Activated T-helper 2 cell treated with anti-CD3 and anti-CD28 coated beads, Interferon-gamma antibody, Interleukin-2, Interleukin-4, amounts not matched to agents 10 μg/mL and 5 μg/mL and 100 μg/mL, durations not matched to agents 14 hours and 24 hours and 36 hours (primary cell): ENCODE measurements at regions not wholly inside any gene's neighbourhood (a gene's known extent, or its start where the extent isn't known, plus 50 kb on each side); places are given as distances from the start of the nearest gene placed in this dataset.
"Not testable (repeated sequence)": the region's sequence is repeated elsewhere in the genome, so short reads cannot be mapped to it uniquely, and the experiment has no call there.

Experiments used
- DNase-seq: peaks from one replicate; pipeline ENCODE4 v3.0.0; 2021; ENCODE audit warnings: low spot score
- H3K27ac Mint-ChIP-seq: one replicate; pipeline ENCODE4 v1.8.0; 2021; ENCODE audit warnings: mixed read lengths
- H3K27me3 Mint-ChIP-seq: one replicate; pipeline ENCODE4 v1.8.0; 2021; ENCODE audit warnings: low read depth, mixed read lengths
- H3K36me3 Mint-ChIP-seq: one replicate; pipeline ENCODE4 v1.8.0; 2021; ENCODE audit warnings: low read depth, mixed read lengths
- H3K4me1 Mint-ChIP-seq: one replicate; pipeline ENCODE4 v1.8.0; 2021; ENCODE audit warnings: low read depth, mixed read lengths
- H3K4me3 Mint-ChIP-seq: one replicate; pipeline ENCODE4 v1.8.0; 2021; ENCODE audit warnings: low read depth, mild to moderate bottlenecking, moderate library complexity, mixed read lengths
- H3K9me3 Mint-ChIP-seq: one replicate; pipeline ENCODE4 v1.8.0; 2021; ENCODE audit warnings: mixed read lengths
- intact Hi-C: fragments of 100-400 bp; cut with micrococcal nuclease; formaldehyde crosslinking; loops from one replicate; pipeline ENCODE4 v1.15.1; 2023

- Mint-ChIP-seq H3K4me3 (no peak overlapping the region), H3K27ac (no peak overlapping the region), H3K9me3 (no peaks in the 10 kb centered on the region), H3K27me3 (no peaks in the 10 kb centered on the region), H3K36me3 (no peaks in the 10 kb centered on the region), H3K4me1 (no peaks in the 10 kb centered on the region)
- no peak for DNase-seq
- intact Hi-C loops: no loop called here
Measured at GRCh38 chr5:93224624-93225023, 356.4 kb downstream of the NR2F1-AS1 start.

GRCh38 chr5:93221773-93222172 is 359.2 kb downstream of the NR2F1-AS1 start:
- Mint-ChIP-seq H3K27ac (no peak overlapping the region), H3K4me3 (no peak overlapping the region), H3K4me1 (no peaks in the 10 kb centered on the region), H3K9me3 (no peaks in the 10 kb centered on the region), H3K27me3 (no peaks in the 10 kb centered on the region), H3K36me3 (no peaks in the 10 kb centered on the region)
- intact Hi-C loops: no loop called here
- no peak for DNase-seq

- DNase-seq: no peak
- no peaks in the 10 kb centered on the region for H3K27me3 Mint-ChIP-seq
- H3K36me3 Mint-ChIP-seq: no peaks in the 10 kb centered on the region
- no peaks in the 10 kb centered on the region for H3K4me1 Mint-ChIP-seq
- intact Hi-C loops: no loop called here
- no peak overlapping the region for H3K27ac Mint-ChIP-seq
- H3K4me3 Mint-ChIP-seq: no peak overlapping the region
- H3K9me3 Mint-ChIP-seq: no peaks in the 10 kb centered on the region
Measured at GRCh38 chr5:93220431-93220830, 360.6 kb downstream of the NR2F1-AS1 start.

- Mint-ChIP-seq H3K27me3 (no peaks in the 10 kb centered on the region), H3K9me3 (no peaks in the 10 kb centered on the region), H3K27ac (no peak overlapping the region), H3K4me3 (no peak overlapping the region), H3K36me3 (no peaks in the 10 kb centered on the region), H3K4me1 (no peaks in the 10 kb centered on the region)
- DNase-seq: no peak
- intact Hi-C loops: no loop called here
Measured at GRCh38 chr5:93219641-93220145, 361.3 kb downstream of the NR2F1-AS1 start.

- H3K27ac Mint-ChIP-seq, H3K4me1 Mint-ChIP-seq, H3K27me3 Mint-ChIP-seq, H3K36me3 Mint-ChIP-seq, H3K4me3 Mint-ChIP-seq, DNase-seq, intact Hi-C loops, H3K9me3 Mint-ChIP-seq: not testable (repeated sequence)
Measured at GRCh38 chr5:93213111-93213794, 367.8 kb downstream of the NR2F1-AS1 start.

- no peak overlapping the region for H3K27ac Mint-ChIP-seq
- DNase-seq: no peak
- no peak overlapping the region for H3K4me3 Mint-ChIP-seq
- H3K36me3 Mint-ChIP-seq: no peaks in the 10 kb centered on the region
- H3K9me3 Mint-ChIP-seq: peaks cover 8% of the 10 kb centered on the region
- intact Hi-C loops: no loop called here
- no peaks in the 10 kb centered on the region for H3K4me1 Mint-ChIP-seq
- H3K27me3 Mint-ChIP-seq: no peaks in the 10 kb centered on the region
Measured at GRCh38 chr5:93209476-93209875, 371.5 kb downstream of the NR2F1-AS1 start.

GRCh38 chr5:93208141-93208751 is 372.8 kb downstream of the NR2F1-AS1 start:
- intact Hi-C loops: no loop called here
- Mint-ChIP-seq H3K27me3 (no peaks in the 10 kb centered on the region), H3K9me3 (peaks cover 8% of the 10 kb centered on the region)

GRCh38 chr5:93206203-93206602 is 374.8 kb downstream of the NR2F1-AS1 start:
- no peaks in the 10 kb centered on the region for H3K36me3 Mint-ChIP-seq
- intact Hi-C loops: no loop called here
- no peaks in the 10 kb centered on the region for H3K27me3 Mint-ChIP-seq
- no peak overlapping the region for H3K4me3 Mint-ChIP-seq
- no peak for DNase-seq
- H3K4me1 Mint-ChIP-seq: no peaks in the 10 kb centered on the region
- H3K9me3 Mint-ChIP-seq: peaks cover 8% of the 10 kb centered on the region
- H3K27ac Mint-ChIP-seq: no peak overlapping the region

More at GRCh38 chr5:93208141-93208751, 372.8 kb downstream of the NR2F1-AS1 start:
- H3K4me3 Mint-ChIP-seq: no peak overlapping the region
- H3K4me1 Mint-ChIP-seq: no peaks in the 10 kb centered on the region
- DNase-seq: no peak
- H3K27ac Mint-ChIP-seq: no peak overlapping the region
- no peaks in the 10 kb centered on the region for H3K36me3 Mint-ChIP-seq

- no peak for DNase-seq
- Mint-ChIP-seq H3K4me1 (no peaks in the 10 kb centered on the region), H3K9me3 (peaks cover 8% of the 10 kb centered on the region), H3K27me3 (no peaks in the 10 kb centered on the region), H3K36me3 (no peaks in the 10 kb centered on the region), H3K27ac (no peak overlapping the region), H3K4me3 (no peak overlapping the region)
- intact Hi-C loops: no loop called here
Measured at GRCh38 chr5:93201061-93201460, 380.0 kb downstream of the NR2F1-AS1 start.

- H3K27ac Mint-ChIP-seq: no peak overlapping the region
- intact Hi-C loops: no loop called here
- no peaks in the 10 kb centered on the region for H3K27me3 Mint-ChIP-seq
- DNase-seq: no peak
- peaks cover 5% of the 10 kb centered on the region for H3K9me3 Mint-ChIP-seq
- H3K36me3 Mint-ChIP-seq: no peaks in the 10 kb centered on the region
- H3K4me1 Mint-ChIP-seq: no peaks in the 10 kb centered on the region
- no peak overlapping the region for H3K4me3 Mint-ChIP-seq
Measured at GRCh38 chr5:93196986-93197385, 384.0 kb downstream of the NR2F1-AS1 start.

GRCh38 chr5:93193431-93194347 is 387.3 kb downstream of the NR2F1-AS1 start:
- Mint-ChIP-seq H3K4me1 (no peaks in the 10 kb centered on the region), H3K27ac (no peak overlapping the region), H3K36me3 (no peaks in the 10 kb centered on the region), H3K9me3 (peaks cover 9% of the 10 kb centered on the region), H3K27me3 (no peaks in the 10 kb centered on the region), H3K4me3 (no peak overlapping the region)
- DNase-seq: no peak
- intact Hi-C loops: no loop called here

- H3K27me3 Mint-ChIP-seq: no peaks in the 10 kb centered on the region
- intact Hi-C loops: no loop called here
- no peaks in the 10 kb centered on the region for H3K4me1 Mint-ChIP-seq
- H3K27ac Mint-ChIP-seq: no peak overlapping the region
- no peaks in the 10 kb centered on the region for H3K36me3 Mint-ChIP-seq
- H3K4me3 Mint-ChIP-seq: no peak overlapping the region
- no peak for DNase-seq
- H3K9me3 Mint-ChIP-seq: peaks cover 9% of the 10 kb centered on the region
Measured at GRCh38 chr5:93192683-93193082, 388.3 kb downstream of the NR2F1-AS1 start.

- H3K4me3 Mint-ChIP-seq: no peak overlapping the region
- H3K27me3 Mint-ChIP-seq: no peaks in the 10 kb centered on the region
- intact Hi-C loops: no loop called here
- no peaks in the 10 kb centered on the region for H3K36me3 Mint-ChIP-seq
- peaks cover 9% of the 10 kb centered on the region for H3K9me3 Mint-ChIP-seq
- H3K4me1 Mint-ChIP-seq: no peaks in the 10 kb centered on the region
- no peak overlapping the region for H3K27ac Mint-ChIP-seq
- no peak for DNase-seq
Measured at GRCh38 chr5:93192087-93192486, 388.9 kb downstream of the NR2F1-AS1 start.
